RWPE2 (cell line): ENCODE measurements at regions not wholly inside any gene's neighbourhood (a gene's known extent, or its start where the extent isn't known, plus 50 kb on each side); places are given as distances from the start of the nearest gene placed in this dataset.

Experiments
- ATAC-seq: fragments of 200-7000 bp; cut with Tn5 transposase; 3 replicates; pipeline ENCODE4 v1.9.1; 2021; ENCODE audit warnings: low read depth
- DNase-seq: peaks from one replicate; pipeline ENCODE4 v3.0.0-alpha.2; 2020; ENCODE audit warnings: low spot score
- H3K27ac ChIP-seq: fragments of 450-650 bp; 2 replicates; pipeline ENCODE4 v1.5.1; 2017; ENCODE audit warnings: mild to moderate bottlenecking; ENCODE audit not compliant: poor library complexity, severe bottlenecking
- H3K27me3 ChIP-seq: fragments of 250-450 bp; sonication (Bioruptor Pico); 2 replicates; pipeline ENCODE4 v1.5.1; 2021; ENCODE audit warnings: mild to moderate bottlenecking, moderate library complexity; ENCODE audit not compliant: insufficient read depth, poor library complexity, severe bottlenecking
- H3K36me3 ChIP-seq: fragments of 250-450 bp; sonication (Bioruptor Pico); 2 replicates; pipeline ENCODE4 v1.5.1; 2020; ENCODE audit warnings: low read depth, mild to moderate bottlenecking, moderate library complexity
- H3K4me1 ChIP-seq: fragments of 250-450 bp; sonication (Bioruptor Pico); 2 replicates; pipeline ENCODE4 v1.5.1; 2021; ENCODE audit warnings: mild to moderate bottlenecking, moderate library complexity; ENCODE audit not compliant: insufficient read depth, poor library complexity, severe bottlenecking
- H3K4me3 ChIP-seq: fragments of 250-450 bp; sonication (Bioruptor Pico); 2 replicates; pipeline ENCODE4 v1.5.1; 2021; ENCODE audit warnings: mild to moderate bottlenecking, moderate library complexity; ENCODE audit not compliant: severe bottlenecking
- H3K9me3 ChIP-seq: fragments of 250-450 bp; sonication (Bioruptor Pico); 2 replicates; pipeline ENCODE4 v1.5.1; 2021; ENCODE audit warnings: mild to moderate bottlenecking, moderate library complexity; ENCODE audit not compliant: severe bottlenecking
- CTCF ChIP-seq: fragments of 450-650 bp; IDR thresholded peaks from one replicate; pipeline ENCODE4 v1.5.1; 2017; ENCODE audit warnings: mild to moderate bottlenecking, moderate library complexity; ENCODE audit not compliant: poor library complexity, severe bottlenecking

- TF ChIP-seq CTCF, result no peak
- Histone ChIP-seq H3K27me3 (no peaks in the 10 kb centered on the region), H3K4me1 (no peaks in the 10 kb centered on the region), H3K27ac (no peak overlapping the region), H3K36me3 (no peaks in the 10 kb centered on the region), H3K9me3 (no peaks in the 10 kb centered on the region), H3K4me3 (no peak overlapping the region)
- no peak for ATAC-seq
- no peak for DNase-seq
Measured at GRCh38 chr1:81498471-81499462, 302.0 kb upstream of the ADGRL2 start.

DNA sequence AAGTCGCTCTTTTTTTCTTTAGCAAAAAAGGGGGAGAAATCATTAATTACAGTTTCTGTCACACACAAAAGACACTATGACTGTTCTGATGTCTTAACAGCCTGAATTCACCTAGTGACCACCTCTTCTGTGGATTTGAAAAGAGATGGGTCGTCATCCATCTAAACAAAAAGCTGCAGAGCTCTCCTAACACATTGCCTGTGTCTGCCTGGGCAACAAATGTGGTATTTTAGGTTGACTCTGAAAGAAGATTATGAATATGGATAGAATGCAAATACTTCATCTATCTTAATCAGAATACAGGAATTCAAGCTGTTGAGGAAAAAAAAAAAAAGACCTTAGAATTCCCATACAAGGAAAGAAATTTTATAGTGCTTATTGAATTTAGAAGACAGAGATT, 304.4 kb upstream of the ADGRL2 start:
- H3K27ac ChIP-seq, result no peak overlapping the region
- no peaks in the 10 kb centered on the region for H3K4me1 ChIP-seq
- no peaks in the 10 kb centered on the region for H3K36me3 ChIP-seq
- H3K4me3 ChIP-seq, result no peak overlapping the region
- no peak for TF ChIP-seq CTCF
- DNase-seq, result no peak
- no peak for ATAC-seq
- no peaks in the 10 kb centered on the region for H3K9me3 ChIP-seq
- no peaks in the 10 kb centered on the region for H3K27me3 ChIP-seq

GRCh38 chr1:81493102-81493869, 307.4 kb upstream of the ADGRL2 start:
- no peaks in the 10 kb centered on the region for H3K4me1 ChIP-seq
- no peak overlapping the region for H3K27ac ChIP-seq
- no peaks in the 10 kb centered on the region for H3K27me3 ChIP-seq
- ATAC-seq (no peak), DNase-seq (no peak)
- TF ChIP-seq CTCF, result no peak
- H3K9me3 ChIP-seq, result no peaks in the 10 kb centered on the region
- no peak overlapping the region for H3K4me3 ChIP-seq
- H3K36me3 ChIP-seq, result no peaks in the 10 kb centered on the region

DNA sequence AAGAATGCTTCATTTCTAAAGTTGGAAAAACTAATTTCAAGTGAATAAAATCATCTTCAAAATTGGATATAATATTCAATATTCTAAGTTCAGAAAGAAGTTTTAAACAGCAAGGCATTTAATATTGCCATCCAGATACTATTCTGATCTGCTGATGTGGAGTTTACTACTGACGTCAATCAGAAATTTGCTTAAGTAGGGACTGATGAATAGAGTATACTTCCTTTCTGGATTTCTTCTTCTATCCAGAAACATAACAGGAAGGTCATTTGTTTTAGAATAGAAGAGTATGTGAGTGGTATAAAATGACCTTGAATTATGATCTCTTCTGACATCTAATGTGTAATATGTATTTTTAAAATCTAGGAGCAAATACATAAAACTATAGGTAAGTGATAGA, 308.1 kb upstream of the ADGRL2 start:
- H3K4me1 ChIP-seq, result no peaks in the 10 kb centered on the region
- ATAC-seq (no peak), DNase-seq (no peak)
- H3K36me3 ChIP-seq, result no peaks in the 10 kb centered on the region
- H3K27me3 ChIP-seq, result no peaks in the 10 kb centered on the region
- H3K4me3 ChIP-seq, result no peak overlapping the region
- H3K27ac ChIP-seq, result no peak overlapping the region
- TF ChIP-seq CTCF, result no peak
- no peaks in the 10 kb centered on the region for H3K9me3 ChIP-seq
